WTC11 (cell line): ENCODE measurements at regions not wholly inside any gene's neighbourhood (a gene's known extent, or its start where the extent isn't known, plus 50 kb on each side); places are given as distances from the start of the nearest gene placed in this dataset.

ENCODE experiments used
- ATAC-seq: fragments of 200-7000 bp; cut with Tn5 transposase; 2 replicates; pipeline ENCODE4 v1.10.0; 2021; ENCODE audit warnings: mild to moderate bottlenecking, moderate library complexity
- CTCF ChIA-PET: fragments of 300-600 bp; sonication (Branson Sonifier 250); formaldehyde crosslinking; loops from one replicate; lab custom pipeline; 2021; ENCODE audit warnings: antibody characterized with exemption; lab: Charles Lee
- POLR2A ChIA-PET: fragments of 350-600 bp; sonication (Branson Sonifier 250); formaldehyde crosslinking; loops from one replicate; lab custom pipeline; 2021; ENCODE audit warnings: antibody characterized with exemption; lab: Charles Lee
- DNase-seq: peaks from one replicate; pipeline ENCODE4 v3.0.0; 2021; ENCODE audit warnings: low spot score
- H3K27ac Mint-ChIP-seq: 2 replicates; pipeline ENCODE4 v1.8.0; 2021; ENCODE audit warnings: mixed read lengths
- H3K27me3 Mint-ChIP-seq: 2 replicates; pipeline ENCODE4 v1.8.0; 2021; ENCODE audit warnings: low read depth, mild to moderate bottlenecking, moderate library complexity, mixed read lengths
- H3K36me3 Mint-ChIP-seq: 2 replicates; pipeline ENCODE4 v1.8.0; 2021; ENCODE audit warnings: mixed read lengths
- H3K4me1 Mint-ChIP-seq: 2 replicates; pipeline ENCODE4 v1.8.0; 2022; ENCODE audit warnings: mixed read lengths
- H3K4me3 Mint-ChIP-seq: 2 replicates; pipeline ENCODE4 v1.8.0; 2021; ENCODE audit warnings: mild to moderate bottlenecking, moderate library complexity, mixed read lengths
- H3K9me3 Mint-ChIP-seq: 2 replicates; pipeline ENCODE4 v1.8.0; 2021; ENCODE audit warnings: mixed read lengths
- CBFB ChIP-seq: sonication (generic); formaldehyde crosslinking; IDR thresholded peaks from 2 replicates; pipeline ENCODE4 v1.8.1; 2022; ENCODE audit warnings: mild to moderate bottlenecking, low read depth, missing genetic modification reagents
- CDX4 ChIP-seq: fragments of 250-450 bp; sonication (Bioruptor Pico); IDR thresholded peaks from 2 replicates; pipeline ENCODE4 v1.9.0; 2021; ENCODE audit warnings: moderate library complexity, mild to moderate bottlenecking, inconsistent platforms, borderline replicate concordance
- ELF4 ChIP-seq: sonication (generic); formaldehyde crosslinking; IDR thresholded peaks from 2 replicates; pipeline ENCODE4 v1.8.1; 2022; ENCODE audit warnings: low read depth, mild to moderate bottlenecking, moderate library complexity, missing genetic modification reagents
- FOXK1 ChIP-seq: sonication (generic); formaldehyde crosslinking; IDR thresholded peaks from 2 replicates; pipeline ENCODE4 v1.8.0; 2022; ENCODE audit warnings: mild to moderate bottlenecking, moderate library complexity, missing genetic modification reagents
- FOXP1 ChIP-seq: sonication (generic); formaldehyde crosslinking; IDR thresholded peaks from 2 replicates; pipeline ENCODE4 v1.8.0; 2022; ENCODE audit warnings: missing genetic modification reagents, mild to moderate bottlenecking, moderate library complexity, borderline replicate concordance
- GTF2I ChIP-seq: fragments of 250-450 bp; sonication (Bioruptor Pico); conservative IDR thresholded peaks from 2 replicates; pipeline ENCODE4 v1.4.0; 2021; ENCODE audit warnings: mild to moderate bottlenecking
- MXD4 ChIP-seq: fragments of 250-450 bp; sonication (Bioruptor Pico); IDR thresholded peaks from 2 replicates; pipeline ENCODE4 v1.8.0; 2021; ENCODE audit warnings: mild to moderate bottlenecking, moderate library complexity, borderline replicate concordance
- NFATC4 ChIP-seq: fragments of 250-450 bp; sonication (Bioruptor Pico); IDR thresholded peaks from 2 replicates; pipeline ENCODE4 v1.9.0; 2021; ENCODE audit warnings: mild to moderate bottlenecking
- NFE2L1 ChIP-seq: sonication (generic); formaldehyde crosslinking; IDR thresholded peaks from 2 replicates; pipeline ENCODE4 v1.8.1; 2023; ENCODE audit warnings: missing genetic modification reagents
- NR3C1 ChIP-seq: sonication (generic); formaldehyde crosslinking; conservative IDR thresholded peaks from 2 replicates; pipeline ENCODE4 v1.8.1; 2023; ENCODE audit warnings: low read depth, mild to moderate bottlenecking, missing genetic modification reagents
- SMAD3 ChIP-seq: sonication (generic); formaldehyde crosslinking; IDR thresholded peaks from 2 replicates; pipeline ENCODE4 v1.8.0; 2022; ENCODE audit warnings: missing genetic modification reagents, mild to moderate bottlenecking, borderline replicate concordance
- STAT6 ChIP-seq: sonication (generic); formaldehyde crosslinking; conservative IDR thresholded peaks from 2 replicates; pipeline ENCODE4 v1.8.1; 2023; ENCODE audit warnings: mild to moderate bottlenecking, low read depth, missing genetic modification reagents, moderate library complexity
- TEAD1 ChIP-seq: sonication (generic); formaldehyde crosslinking; IDR thresholded peaks from 2 replicates; pipeline ENCODE4 v1.8.0; 2022; ENCODE audit warnings: mild to moderate bottlenecking, missing genetic modification reagents
- TP53 ChIP-seq: sonication (generic); formaldehyde crosslinking; IDR thresholded peaks from 2 replicates; pipeline ENCODE4 v1.8.1; 2023; ENCODE audit warnings: mild to moderate bottlenecking, missing genetic modification reagents
- USF2 ChIP-seq: sonication (generic); formaldehyde crosslinking; IDR thresholded peaks from 2 replicates; pipeline ENCODE4 v1.8.1; 2023; ENCODE audit warnings: mild to moderate bottlenecking, missing genetic modification reagents, moderate library complexity
- ZNF121 ChIP-seq: sonication (generic); formaldehyde crosslinking; IDR thresholded peaks from 2 replicates; pipeline ENCODE4 v1.8.0; 2023; ENCODE audit warnings: missing genetic modification reagents
- ZNF232 ChIP-seq: sonication (generic); formaldehyde crosslinking; IDR thresholded peaks from 2 replicates; pipeline ENCODE4 v1.8.0; 2022; ENCODE audit warnings: mild to moderate bottlenecking, missing genetic modification reagents
- ZNF317 ChIP-seq: sonication (generic); formaldehyde crosslinking; IDR thresholded peaks from 2 replicates; pipeline ENCODE4 v1.8.1; 2023; ENCODE audit warnings: low read depth, mild to moderate bottlenecking, moderate library complexity, missing genetic modification reagents, borderline replicate concordance
- ZNF416 ChIP-seq: fragments of 250-450 bp; sonication (Bioruptor Pico); IDR thresholded peaks from 2 replicates; pipeline ENCODE4 v1.9.0; 2021; ENCODE audit warnings: mild to moderate bottlenecking, inconsistent platforms
- ZNF532 ChIP-seq: fragments of 250-450 bp; sonication (Bioruptor Pico); IDR thresholded peaks from 2 replicates; pipeline ENCODE4 v1.9.0; 2021; ENCODE audit warnings: mild to moderate bottlenecking, borderline replicate concordance
- ZNF671 ChIP-seq: fragments of 250-450 bp; sonication (Bioruptor Pico); IDR thresholded peaks from 2 replicates; pipeline ENCODE4 v1.8.0; 2021; ENCODE audit warnings: mild to moderate bottlenecking

GRCh38 chr6:156062091-156062563 lies 606.5 kb upstream of the NOX3 start:
- no peak for DNase-seq
- H3K27ac Mint-ChIP-seq: no peak overlapping the region
- H3K4me1 Mint-ChIP-seq: peaks cover 5% of the 10 kb centered on the region
- TF ChIP-seq ELF4 (CRISPR knock-in tag) (no peak), NFATC4 (CRISPR knock-in tag) (no peak), USF2 (no peak), CBFB (CRISPR knock-in tag) (no peak), ZNF232 (CRISPR knock-in tag) (no peak), ZNF532 (CRISPR knock-in tag) (no peak), STAT6 (CRISPR knock-in tag) (no peak), CDX4 (CRISPR knock-in tag) (no peak), ZNF671 (CRISPR knock-in tag) (no peak)
- CTCF ChIA-PET: no interaction called here
- no peak for ATAC-seq
- H3K9me3 Mint-ChIP-seq: no peaks in the 10 kb centered on the region
- no peak overlapping the region for H3K4me3 Mint-ChIP-seq
- no peaks in the 10 kb centered on the region for H3K36me3 Mint-ChIP-seq
- no peaks in the 10 kb centered on the region for H3K27me3 Mint-ChIP-seq
- POLR2A ChIA-PET: no interaction called here

GRCh38 chr6:156061465-156061864 lies 605.8 kb upstream of the NOX3 start:
- H3K36me3 Mint-ChIP-seq: peaks cover 5% of the 10 kb centered on the region
- no peak overlapping the region for H3K27ac Mint-ChIP-seq
- H3K4me3 Mint-ChIP-seq: no peak overlapping the region
- CTCF ChIA-PET: no interaction called here
- ATAC-seq (no peak), DNase-seq (no peak)
- POLR2A ChIA-PET: no interaction called here
- peaks cover 5% of the 10 kb centered on the region for H3K4me1 Mint-ChIP-seq
- H3K27me3 Mint-ChIP-seq: no peaks in the 10 kb centered on the region
- TF ChIP-seq SMAD3 (CRISPR knock-in tag): no peak
- no peak for TF ChIP-seq NFE2L1 (CRISPR knock-in tag)
- TF ChIP-seq NR3C1 (CRISPR knock-in tag): no peak
- no peak for TF ChIP-seq MXD4 (CRISPR knock-in tag)
- TF ChIP-seq TP53 (CRISPR knock-in tag): no peak
- H3K9me3 Mint-ChIP-seq: peaks cover 5% of the 10 kb centered on the region

GRCh38 chr6:156060013-156060412 lies 604.4 kb upstream of the NOX3 start:
- no peak for ATAC-seq
- no peak overlapping the region for H3K4me3 Mint-ChIP-seq
- peaks cover 6% of the 10 kb centered on the region for H3K36me3 Mint-ChIP-seq
- H3K9me3 Mint-ChIP-seq: peaks cover 18% of the 10 kb centered on the region
- DNase-seq: no peak
- ChIA-PET CTCF (interaction anchor here (0.6 kb wide), 1 partner anchor 8 kb away, joined by 3 read pairs; no protein-coding TSS in a partner anchor), POLR2A (no interaction called here)
- H3K27ac Mint-ChIP-seq: no peak overlapping the region
- H3K27me3 Mint-ChIP-seq: no peaks in the 10 kb centered on the region
- peaks cover 5% of the 10 kb centered on the region for H3K4me1 Mint-ChIP-seq
- TF ChIP-seq FOXK1 (no peak), GTF2I (CRISPR knock-in tag) (no peak), ZNF121 (CRISPR knock-in tag) (no peak), ZNF416 (CRISPR knock-in tag) (no peak), ZNF317 (CRISPR knock-in tag) (no peak), TEAD1 (CRISPR knock-in tag) (no peak), SMAD3 (CRISPR knock-in tag) (no peak), FOXP1 (CRISPR knock-in tag) (no peak)
